CD14-positive monocyte (primary cell): ENCODE measurements at regions not wholly inside any gene's neighbourhood (a gene's known extent, or its start where the extent isn't known, plus 50 kb on each side); places are given as distances from the start of the nearest gene placed in this dataset.

Experiments
- DNase-seq, 3 donors: peaks; one replicate each; pipeline ENCODE4 v3.0.0-alpha.2; 2011 to 2022
- H2AFZ ChIP-seq: 2 replicates; pipeline ENCODE4 v1.6.0; 2012; ENCODE audit warnings: mild to moderate bottlenecking, low read depth, low read length, inconsistent platforms; ENCODE audit not compliant: insufficient read depth, poor library complexity, severe bottlenecking
- H3K27ac ChIP-seq, 2 donors: 1 replicate in 1 of 2; 2 replicates in 1 of 2; pipeline ENCODE4 v1.5.1; 2012 to 2013; ENCODE audit warnings: low read length in 2 of 2, control low read depth in 1 of 2, inconsistent platforms in 1 of 2, low read depth in 1 of 2, mild to moderate bottlenecking in 1 of 2
- H3K27me3 ChIP-seq, 2 donors: one replicate each; pipeline versions ENCODE4 v1.6.0 to v1.6.1; 2011 to 2013; ENCODE audit warnings: low read length in 2 of 2; ENCODE audit not compliant: control insufficient read depth in 2 of 2, insufficient read depth in 2 of 2
- H3K36me3 ChIP-seq, 2 donors: replicated peaks in 1 of 2; 1 replicate in 1 of 2; 2 replicates in 1 of 2; pipeline versions ENCODE4 v1.5.1 to v1.6.1; 2012 to 2013; ENCODE audit warnings: low read length in 2 of 2, control low read depth in 1 of 2, inconsistent platforms in 1 of 2, mild to moderate bottlenecking in 1 of 2; ENCODE audit not compliant: insufficient read depth in 2 of 2, control insufficient read depth in 1 of 2
- H3K4me1 ChIP-seq, 2 donors: 1 replicate in 1 of 2; 2 replicates in 1 of 2; pipeline versions ENCODE4 v1.5.1 to v1.6.1; 2012 to 2013; ENCODE audit warnings: low read length in 2 of 2, control low read depth in 1 of 2, inconsistent platforms in 1 of 2, mild to moderate bottlenecking in 1 of 2, moderate library complexity in 1 of 2; ENCODE audit not compliant: insufficient read depth in 2 of 2, control insufficient read depth in 1 of 2
- H3K4me2 ChIP-seq: replicated peaks from 2 replicates; pipeline ENCODE3; 2012; ENCODE audit warnings: low read length, moderate library complexity, mild to moderate bottlenecking; ENCODE audit not compliant: poor library complexity, severe bottlenecking; ENCODE audit errors: extremely low read depth
- H3K4me3 ChIP-seq, 3 experiments: fragments of 200-600 bp in 1 of 3; sonication (generic) in 1 of 3; replicated peaks in 1 of 3; 1 replicate in 2 of 3; 2 replicates in 1 of 3; pipeline ENCODE4 v1.5.1; 2011 to 2013; ENCODE audit warnings: low read length in 3 of 3, mild to moderate bottlenecking in 3 of 3, control low read depth in 2 of 3, low read depth in 2 of 3, inconsistent platforms in 1 of 3, moderate library complexity in 1 of 3
- H3K79me2 ChIP-seq: 2 replicates; pipeline ENCODE4 v1.6.0; 2012; ENCODE audit warnings: mild to moderate bottlenecking, control low read depth, inconsistent platforms, low read length, moderate library complexity; ENCODE audit not compliant: insufficient read depth
- H3K9ac ChIP-seq: 2 replicates; pipeline ENCODE4 v1.6.0; 2017; ENCODE audit warnings: low read length, mild to moderate bottlenecking; ENCODE audit not compliant: insufficient read depth, poor library complexity, severe bottlenecking
- H3K9me3 ChIP-seq, 2 donors: replicated peaks in 1 of 2; 1 replicate in 1 of 2; 2 replicates in 1 of 2; pipeline versions ENCODE4 v1.5.1 to v1.6.1; 2012 to 2013; ENCODE audit warnings: low read length in 2 of 2, control low read depth in 1 of 2; ENCODE audit not compliant: control insufficient read depth in 1 of 2, insufficient read depth in 1 of 2
- H4K20me1 ChIP-seq: 2 replicates; pipeline ENCODE4 v1.6.0; 2012; ENCODE audit warnings: mild to moderate bottlenecking, low read length, control low read depth, moderate library complexity; ENCODE audit not compliant: insufficient read depth
- H3K27ac Mint-ChIP-seq, 7 donors: one replicate each; pipeline ENCODE4 v1.8.0; 2020; ENCODE audit warnings: mild to moderate bottlenecking in 7 of 7, mixed read lengths in 7 of 7, moderate library complexity in 6 of 7, inconsistent platforms in 2 of 7
- H3K27me3 Mint-ChIP-seq, 3 donors: one replicate each; pipeline ENCODE4 v1.8.0; 2021 to 2022; ENCODE audit warnings: low read depth in 3 of 3, mild to moderate bottlenecking in 3 of 3, mixed read lengths in 3 of 3, moderate library complexity in 3 of 3, inconsistent platforms in 1 of 3
- H3K36me3 Mint-ChIP-seq, 2 donors: one replicate each; pipeline ENCODE4 v1.8.0; 2020; ENCODE audit warnings: mixed read lengths in 2 of 2, inconsistent platforms in 1 of 2, mild to moderate bottlenecking in 1 of 2
- H3K4me1 Mint-ChIP-seq: one replicate; pipeline ENCODE4 v1.8.0; 2020; ENCODE audit warnings: mild to moderate bottlenecking, mixed read lengths
- H3K4me3 Mint-ChIP-seq, 2 donors: one replicate each; pipeline ENCODE4 v1.8.0; 2020; ENCODE audit warnings: mild to moderate bottlenecking in 2 of 2, mixed read lengths in 2 of 2, moderate library complexity in 1 of 2
- H3K9me3 Mint-ChIP-seq, 7 donors: one replicate each; pipeline ENCODE4 v1.8.0; 2020 to 2022; ENCODE audit warnings: mixed read lengths in 7 of 7, mild to moderate bottlenecking in 6 of 7, moderate library complexity in 6 of 7, inconsistent platforms in 2 of 7
- CTCF ChIP-seq: fragments of 200-600 bp; IDR thresholded peaks from one replicate; pipeline ENCODE4 v1.8.0; 2022; ENCODE audit warnings: antibody characterized with exemption, mild to moderate bottlenecking
- WGBS: methylation state at CpG from one replicate; pipeline ENCODE4 v1.1.5; 2013; ENCODE audit warnings: missing lambda C conversion rate; ENCODE audit not compliant: insufficient coverage; 5-methylcytosine and 5-hydroxymethylcytosine counted together
- intact Hi-C, 2 donors: fragments of 100-400 bp; cut with micrococcal nuclease; formaldehyde crosslinking; loops; one replicate each; pipeline versions ENCODE4 v1.15.0 to v1.15.1; 2023

- no peak overlapping the region for H3K9ac ChIP-seq
- Mint-ChIP-seq H3K27me3 (peaks cover 0 to 4% (median 0%) of the 10 kb centered on the region in 3 donors), H3K4me1 (no peaks in the 10 kb centered on the region), H3K27ac (no peak overlapping the region), H3K9me3 (peaks cover 0 to 3% (median 0%) of the 10 kb centered on the region in 7 donors), H3K36me3 (no peaks in the 10 kb centered on the region), H3K4me3 (no peak overlapping the region)
- H3K4me1 ChIP-seq, result no peaks in the 10 kb centered on the region
- no peaks in the 10 kb centered on the region for H3K9me3 ChIP-seq
- H3K79me2 ChIP-seq, result no peaks in the 10 kb centered on the region
- no CpG with 5 or more reads among the region's 4 CpGs for WGBS
- no peaks in the 10 kb centered on the region for H3K36me3 ChIP-seq
- no peaks in the 10 kb centered on the region for H3K27me3 ChIP-seq
- H2AFZ ChIP-seq, result no peak overlapping the region
- H4K20me1 ChIP-seq, result no peaks in the 10 kb centered on the region
- no peak overlapping the region for H3K4me2 ChIP-seq
- no peak overlapping the region for H3K27ac ChIP-seq
- TF ChIP-seq CTCF, result no peak
- H3K4me3 ChIP-seq, result no peak overlapping the region
- no peak for DNase-seq
- intact Hi-C loops, result no loop called here
These were observed 686.5 kb upstream of the ARGLU1 start for GRCh38 chr13:107254392-107254791.

GRCh38 chr13:107252428-107252827 lies 684.5 kb upstream of the ARGLU1 start:
- DNase-seq, result no peak
- Histone ChIP-seq H3K36me3 (no peaks in the 10 kb centered on the region), H2AFZ (no peak overlapping the region), H3K4me3 (no peak overlapping the region), H3K27me3 (no peaks in the 10 kb centered on the region), H3K4me1 (no peaks in the 10 kb centered on the region), H3K27ac (no peak overlapping the region), H3K79me2 (no peaks in the 10 kb centered on the region), H3K4me2 (no peak overlapping the region), H4K20me1 (no peaks in the 10 kb centered on the region), H3K9ac (no peak overlapping the region), H3K9me3 (no peaks in the 10 kb centered on the region)
- no CpG with 5 or more reads among the region's 2 CpGs for WGBS
- H3K27me3 Mint-ChIP-seq, result peaks cover 0 to 4% (median 0%) of the 10 kb centered on the region in 3 donors
- no peak overlapping the region for H3K27ac Mint-ChIP-seq
- H3K4me3 Mint-ChIP-seq, result no peak overlapping the region
- H3K4me1 Mint-ChIP-seq, result no peaks in the 10 kb centered on the region
- intact Hi-C loops, result no loop called here
- H3K36me3 Mint-ChIP-seq, result no peaks in the 10 kb centered on the region
- H3K9me3 Mint-ChIP-seq, result peaks cover 0 to 2% (median 0%) of the 10 kb centered on the region in 7 donors
- no peak for TF ChIP-seq CTCF
